RCC 7860 (cell line): ENCODE measurements at regions not wholly inside any gene's neighbourhood (a gene's known extent, or its start where the extent isn't known, plus 50 kb on each side); places are given as distances from the start of the nearest gene placed in this dataset.
"Not testable (repeated sequence)": the region's sequence is repeated elsewhere in the genome, so short reads cannot be mapped to it uniquely, and the experiment has no call there.

Source experiments
- DNase-seq: peaks from one replicate; pipeline ENCODE4 v3.0.0-alpha.2; 2015; ENCODE audit warnings: low spot score
- FAIRE-seq: peaks from 2 replicates; lab custom pipeline; 2012; peaks lifted over from hg19 to GRCh38; lab: Jason Lieb, UNC

- DNase-seq, result no peak
- FAIRE-seq, result no peak
Measured at GRCh38 chr1:172912765-172913260, 137.9 kb downstream of the TNFSF18 start.

- DNase-seq (no peak), FAIRE-seq (no peak)
Measured at GRCh38 chr1:172914501-172915144, 136.1 kb downstream of the TNFSF18 start.

GRCh38 chr1:172915271-172915670 is 135.5 kb downstream of the TNFSF18 start:
- DNase-seq (no peak), FAIRE-seq (no peak)

DNA sequence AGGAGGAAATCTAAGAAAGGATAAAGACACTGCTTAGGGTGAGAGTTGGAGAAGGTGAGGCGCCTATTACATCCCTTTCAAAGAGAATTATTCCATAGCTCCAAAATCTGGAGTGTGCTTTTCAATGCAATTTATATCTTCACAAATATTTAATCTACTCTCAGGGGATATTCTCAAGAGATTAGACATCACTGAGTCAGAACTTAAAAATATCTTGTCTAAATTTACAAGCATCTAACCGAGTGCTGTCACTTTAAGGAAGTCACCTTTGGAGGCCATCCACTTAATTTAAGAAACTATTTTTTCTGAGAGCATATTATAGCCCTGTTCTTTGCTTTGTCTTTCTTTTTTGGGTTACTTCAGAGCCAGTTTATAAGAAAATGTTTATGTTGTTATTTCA is 134.6 kb downstream of the TNFSF18 start:
- FAIRE-seq, result no peak
- DNase-seq, result no peak

GRCh38 chr1:172917972-172918371 is 132.8 kb downstream of the TNFSF18 start:
- peak; percentile 98 for FAIRE-seq
- DNase-seq, result peak; percentile 98

- no peak for FAIRE-seq
Measured at GRCh38 chr1:172918478-172918877, 132.3 kb downstream of the TNFSF18 start.

GRCh38 chr1:172926070-172926469 is 124.7 kb downstream of the TNFSF18 start:
- no peak for DNase-seq
- no peak for FAIRE-seq

More at GRCh38 chr1:172918478-172918877, 132.3 kb downstream of the TNFSF18 start:
- DNase-seq, result no peak

GRCh38 chr1:172928412-172928811 is 122.3 kb downstream of the TNFSF18 start:
- DNase-seq (no peak), FAIRE-seq (no peak)

- DNase-seq (no peak), FAIRE-seq (no peak)
Measured at GRCh38 chr1:172929006-172929405, 121.7 kb downstream of the TNFSF18 start.

GRCh38 chr1:172930142-172930541 is 120.6 kb downstream of the TNFSF18 start:
- DNase-seq (no peak), FAIRE-seq (no peak)

DNA sequence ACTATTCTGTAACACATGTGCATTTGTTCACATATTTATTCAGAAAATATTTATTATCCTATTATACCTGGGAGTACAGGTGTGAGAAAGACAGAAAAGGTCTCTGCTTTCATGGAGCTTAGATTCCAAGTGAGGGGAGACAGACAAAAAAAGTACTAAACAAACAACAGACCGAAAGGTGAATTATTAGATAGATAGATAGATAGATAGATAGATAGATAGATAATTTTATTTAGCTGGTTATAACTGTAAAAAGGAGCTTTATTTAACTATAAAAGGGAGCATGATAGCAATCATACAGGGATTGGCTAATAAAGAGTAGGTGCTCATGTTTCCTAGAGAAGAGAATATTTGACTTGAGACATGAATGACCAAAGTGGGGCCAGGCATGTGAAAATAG is 119.4 kb downstream of the TNFSF18 start:
- no peak for DNase-seq
- FAIRE-seq, result no peak

GRCh38 chr1:172931761-172932160 is 119.0 kb downstream of the TNFSF18 start:
- no peak for FAIRE-seq
- no peak for DNase-seq

DNA sequence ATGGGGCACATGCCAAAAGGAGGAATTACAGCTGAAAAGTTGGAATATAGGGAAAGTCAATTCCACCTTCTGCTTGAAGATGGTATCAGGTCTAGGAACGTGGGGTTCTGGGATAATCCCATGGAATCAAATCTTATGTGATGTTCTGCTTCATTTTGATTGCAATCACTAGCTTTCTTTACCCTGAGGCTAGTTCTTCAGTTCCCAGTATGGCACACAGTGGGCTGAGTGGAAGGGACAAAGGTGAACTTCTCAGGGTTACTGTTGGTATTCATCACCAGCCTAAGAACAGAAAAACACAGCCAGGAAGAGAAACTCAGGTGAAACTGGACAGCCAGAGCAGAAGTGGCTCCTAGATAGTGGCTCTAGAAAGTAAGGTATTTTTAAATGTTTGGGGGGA is 117.8 kb downstream of the TNFSF18 start:
- no peak for DNase-seq
- FAIRE-seq, result no peak

DNA sequence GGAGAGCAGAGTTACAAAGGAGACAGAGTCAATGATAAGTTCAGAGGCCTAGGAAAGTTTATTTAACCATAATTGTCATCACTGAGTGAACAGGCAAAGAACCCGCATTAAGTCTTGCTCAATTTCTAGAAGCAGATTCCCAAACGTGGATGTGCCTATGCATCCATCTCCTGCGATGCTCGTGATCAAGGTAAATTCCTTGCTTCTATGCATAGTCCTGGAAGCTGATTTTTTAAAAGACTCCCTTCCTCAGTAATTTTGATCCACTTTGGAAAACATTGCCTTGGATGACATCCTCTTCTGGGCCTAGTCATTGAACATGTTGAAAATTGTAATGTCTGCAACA is 116.4 kb downstream of the TNFSF18 start:
- DNase-seq, result no peak
- no peak for FAIRE-seq

DNA sequence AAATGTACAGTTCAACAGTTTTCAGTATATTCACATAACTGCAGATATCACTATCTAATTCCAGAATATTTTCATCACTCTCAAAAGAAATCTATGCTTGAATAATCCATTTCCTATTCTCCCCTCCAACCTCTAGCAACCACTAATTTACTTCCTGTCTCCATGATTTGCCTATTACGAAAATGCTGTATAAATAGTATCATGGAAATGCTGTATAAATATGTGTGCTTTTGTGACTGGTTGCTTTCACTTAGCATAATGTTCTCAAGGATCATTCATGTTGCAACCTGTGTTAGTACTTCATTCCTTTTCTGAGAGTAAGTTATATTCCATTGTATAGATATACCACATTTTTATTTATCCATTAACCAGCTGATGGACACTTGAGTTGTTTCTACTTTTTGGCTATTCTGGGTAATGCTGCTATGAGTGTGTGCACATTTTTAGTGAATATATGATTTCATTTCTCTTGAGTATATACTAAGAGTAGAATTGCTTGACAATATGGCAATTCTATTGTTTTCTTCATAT is 115.6 kb downstream of the TNFSF18 start:
- no peak for FAIRE-seq
- no peak for DNase-seq

- FAIRE-seq (no peak), DNase-seq (no peak)
Measured at GRCh38 chr1:172936088-172936645, 114.6 kb downstream of the TNFSF18 start.

DNA sequence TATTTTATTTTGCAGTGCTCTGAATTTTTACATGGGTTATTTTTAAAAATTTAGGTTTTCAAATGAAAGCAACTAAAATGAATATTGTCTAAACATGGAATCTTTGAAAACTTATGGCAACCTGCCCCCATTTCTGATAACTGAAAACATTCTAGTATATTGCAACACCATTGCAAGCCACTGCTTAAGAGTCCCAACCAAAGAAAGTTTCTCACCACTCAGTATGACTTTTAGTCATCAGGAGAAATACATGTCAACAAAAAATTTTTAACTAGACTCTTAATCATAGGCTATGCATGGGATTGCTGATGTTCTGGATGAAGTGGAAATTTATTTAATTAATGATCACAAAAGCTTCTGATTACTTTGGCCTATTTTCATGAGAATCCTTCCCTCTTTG is 112.1 kb downstream of the TNFSF18 start:
- FAIRE-seq, result no peak

DNA sequence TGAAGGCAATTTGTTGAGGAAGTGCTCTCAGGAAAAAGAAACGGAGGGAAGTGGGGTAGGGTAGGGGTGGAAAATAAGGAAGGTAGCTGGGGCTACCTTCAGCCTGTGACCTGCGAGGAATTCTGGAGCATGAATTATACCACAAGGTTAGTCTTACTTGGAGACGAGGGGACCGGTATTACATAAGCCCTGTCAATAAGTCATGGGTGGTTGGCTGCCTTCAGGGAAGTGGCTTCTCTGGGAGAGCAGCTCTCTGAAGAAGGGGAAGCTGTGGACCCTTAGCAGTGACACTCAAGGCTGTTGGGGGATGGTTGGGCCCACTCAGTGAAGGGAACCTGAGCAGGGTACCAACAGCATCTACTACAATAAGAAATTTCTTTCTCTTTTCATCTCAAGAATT is 111.3 kb downstream of the TNFSF18 start:
- no peak for FAIRE-seq
- DNase-seq, result no peak

More for the DNA sequence above, 112.1 kb downstream of the TNFSF18 start:
- no peak for DNase-seq

- no peak for FAIRE-seq
- no peak for DNase-seq
Measured at GRCh38 chr1:172940174-172940855, 110.4 kb downstream of the TNFSF18 start.

DNA sequence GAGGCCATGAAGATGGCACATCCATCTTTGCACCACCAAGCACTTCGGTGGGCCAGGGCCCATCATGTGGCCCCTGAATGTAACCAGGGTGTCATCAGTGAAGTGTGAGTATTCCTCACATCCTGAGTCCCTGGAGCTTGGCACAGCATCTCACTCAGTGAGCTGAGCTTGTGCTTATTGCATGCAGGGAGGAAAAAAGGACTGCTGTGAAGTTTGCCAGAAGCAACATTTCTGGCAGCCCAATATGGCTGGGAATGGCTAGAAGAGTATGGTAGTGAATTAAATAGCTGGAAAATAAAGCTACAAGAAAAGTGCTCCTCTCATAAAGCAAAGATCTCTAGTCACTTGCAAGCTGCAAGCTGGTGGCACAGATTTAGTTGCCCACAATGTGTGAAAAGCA is 109.3 kb downstream of the TNFSF18 start:
- DNase-seq, result no peak
- no peak for FAIRE-seq

DNA sequence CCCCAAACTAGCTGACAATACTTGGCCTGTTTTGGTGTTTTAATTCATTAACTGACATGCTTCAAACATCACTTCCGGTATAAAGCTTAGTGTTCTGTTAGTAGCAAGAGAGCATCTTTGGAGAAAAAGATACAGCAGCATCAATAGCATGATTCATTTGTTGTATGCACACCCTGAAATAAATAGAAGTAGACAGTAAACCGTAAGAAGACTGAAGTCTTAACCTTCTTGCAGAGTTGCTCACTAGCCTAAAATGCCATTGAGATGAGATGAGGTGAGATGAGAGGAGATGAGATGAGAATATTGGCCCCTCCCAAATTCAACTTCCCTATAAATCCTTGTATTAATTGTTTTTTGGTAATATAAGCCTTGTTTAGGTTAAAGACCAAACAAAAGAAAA is 108.8 kb downstream of the TNFSF18 start:
- no peak for DNase-seq
- no peak for FAIRE-seq

DNA sequence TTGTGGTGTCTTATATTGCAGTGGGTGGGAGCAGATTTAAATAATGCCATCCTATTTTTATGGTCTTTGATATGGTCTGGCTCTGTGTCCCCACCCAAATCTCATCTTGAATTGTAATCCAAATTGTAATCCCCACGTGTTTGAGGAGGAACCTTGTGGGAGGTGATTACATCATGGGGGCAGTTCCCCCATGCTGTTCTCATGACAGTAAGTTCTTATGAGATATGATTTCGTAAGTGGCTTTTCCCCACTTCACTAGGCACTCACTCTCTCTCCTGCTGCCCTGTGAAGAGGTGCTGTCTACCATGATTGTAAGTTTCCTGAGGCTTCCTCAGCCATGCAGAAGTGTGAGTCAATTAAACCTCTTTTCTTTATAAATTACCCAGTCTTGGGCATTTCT is 107.6 kb downstream of the TNFSF18 start:
- not testable (repeated sequence) for FAIRE-seq, DNase-seq
